WI38 (cell line): ENCODE measurements at regions not wholly inside any gene's neighbourhood (a gene's known extent, or its start where the extent isn't known, plus 50 kb on each side); places are given as distances from the start of the nearest gene placed in this dataset.

ENCODE experiments used
- H3K4me3 ChIP-seq: 2 replicates; pipeline ENCODE4 v1.5.1; 2011; ENCODE audit warnings: low read depth, mild to moderate bottlenecking, control low read depth, low read length
- CTCF ChIP-seq: IDR thresholded peaks from 2 replicates; pipeline ENCODE4 v1.5.1; 2012; ENCODE audit warnings: low read depth, mild to moderate bottlenecking, control low read depth, low read length

- no peak for TF ChIP-seq CTCF
- no peak overlapping the region for H3K4me3 ChIP-seq
Measured at GRCh38 chr4:108261026-108261425, 92.3 kb upstream of the LEF1 start.

GRCh38 chr4:108256538-108256937 lies 87.8 kb upstream of the LEF1 start:
- H3K4me3 ChIP-seq, result no peak overlapping the region
- TF ChIP-seq CTCF, result no peak

GRCh38 chr4:108255203-108255747 lies 86.5 kb upstream of the LEF1 start:
- H3K4me3 ChIP-seq, result no peak overlapping the region
- no peak for TF ChIP-seq CTCF

GRCh38 chr4:108249397-108249796 lies 80.7 kb upstream of the LEF1 start:
- no peak overlapping the region for H3K4me3 ChIP-seq
- TF ChIP-seq CTCF, result no peak

- no peak overlapping the region for H3K4me3 ChIP-seq
- TF ChIP-seq CTCF, result no peak
Measured at GRCh38 chr4:108247387-108248049, 78.8 kb upstream of the LEF1 start.

GRCh38 chr4:108244606-108245005 lies 75.9 kb upstream of the LEF1 start:
- no peak overlapping the region for H3K4me3 ChIP-seq
- TF ChIP-seq CTCF, result no peak

GRCh38 chr4:108240366-108240765 lies 71.6 kb upstream of the LEF1 start:
- H3K4me3 ChIP-seq, result no peak overlapping the region
- TF ChIP-seq CTCF, result no peak
